Lung (tissue), 11 donors: ENCODE measurements at regions not wholly inside any gene's neighbourhood (a gene's known extent, or its start where the extent isn't known, plus 50 kb on each side); places are given as distances from the start of the nearest gene placed in this dataset.
"Not testable (repeated sequence)": the region's sequence is repeated elsewhere in the genome, so short reads cannot be mapped to it uniquely, and the experiment has no call there.

Experiments used
- ATAC-seq: fragments of 200-7000 bp; cut with Tn5 transposase; one replicate; pipeline ENCODE4 v1.9.1; 2020; ENCODE audit warnings: moderate number of reproducible peaks; ENCODE audit not compliant: insufficient read depth, low FRiP score
- DNase-seq, 3 donors: peaks; one replicate each; pipeline ENCODE4 v3.0.0-alpha.2; 2013 to 2017
- H3K27ac ChIP-seq, 2 donors: one replicate each; pipeline ENCODE4 v1.5.1; 2013; ENCODE audit warnings: mild to moderate bottlenecking in 2 of 2, moderate library complexity in 2 of 2, control low read depth in 1 of 2, inconsistent platforms in 1 of 2, low read depth in 1 of 2, low read length in 1 of 2
- H3K27me3 ChIP-seq, 3 donors: one replicate each; pipeline ENCODE4 v1.5.1; 2013; ENCODE audit warnings: low read length in 2 of 3; ENCODE audit not compliant: control insufficient read depth in 3 of 3, insufficient read depth in 3 of 3
- H3K36me3 ChIP-seq, 4 donors: one replicate each; pipeline ENCODE4 v1.5.1; 2013; ENCODE audit warnings: low read length in 4 of 4, mild to moderate bottlenecking in 1 of 4, moderate library complexity in 1 of 4; ENCODE audit not compliant: control insufficient read depth in 4 of 4, insufficient read depth in 4 of 4
- H3K4me1 ChIP-seq, 5 donors: one replicate each; pipeline ENCODE4 v1.5.1; 2013; ENCODE audit warnings: low read length in 5 of 5, mild to moderate bottlenecking in 2 of 5, moderate library complexity in 1 of 5; ENCODE audit not compliant: control insufficient read depth in 5 of 5, insufficient read depth in 5 of 5
- H3K4me3 ChIP-seq: one replicate; pipeline ENCODE4 v1.5.1; 2013; ENCODE audit warnings: mild to moderate bottlenecking, control low read depth, moderate library complexity
- H3K9ac ChIP-seq, 2 donors: one replicate each; pipeline ENCODE4 v1.5.1; 2013; ENCODE audit warnings: low read length in 2 of 2, control low read depth in 1 of 2; ENCODE audit not compliant: insufficient read depth in 1 of 2
- H3K9me3 ChIP-seq, 4 donors: one replicate each; pipeline ENCODE4 v1.5.1; 2013; ENCODE audit warnings: low read length in 3 of 4, mild to moderate bottlenecking in 1 of 4, moderate library complexity in 1 of 4; ENCODE audit not compliant: control insufficient read depth in 4 of 4, insufficient read depth in 3 of 4
- WGBS, 2 donors: extraction: QIAGEN DNeasy Blood & Tissue Kit; methylation state at CpG; one replicate each; pipeline ENCODE4 v1.1.7; 2013; 5-methylcytosine and 5-hydroxymethylcytosine counted together
- TF ChIP-seq, protein P1 (sequence below): IDR thresholded peaks from 2 replicates; pipeline ENCODE4 v1.5.1; 2012; ENCODE audit warnings: mild to moderate bottlenecking; ENCODE audit errors: control extremely low read depth, extremely low read depth
- donor health status: control.
- donor health status: control.
- donor health status: Bipolar disorder and iron deficiency.
- donor health status: healthy.
- donor health status: DM: yes; HTN: yes; CAD: no.

DNA sequence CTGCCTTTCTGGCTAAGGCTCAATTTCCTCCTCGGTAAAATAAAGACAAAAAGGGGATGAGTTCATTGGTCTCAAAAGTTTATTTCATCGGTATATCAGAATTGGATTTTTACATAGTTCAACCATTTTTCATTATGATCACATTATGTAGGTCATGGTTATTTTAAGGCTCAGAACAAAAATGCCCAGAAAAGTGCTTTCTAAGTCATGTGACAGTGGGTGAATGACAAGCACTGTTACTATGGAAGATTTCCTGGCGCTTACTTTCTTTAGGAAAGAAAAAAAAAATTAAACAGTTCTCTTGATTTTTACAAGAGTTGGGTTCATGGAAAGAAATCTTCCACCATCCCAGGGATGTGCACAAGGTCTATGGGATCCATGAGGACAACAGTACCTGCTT lies 117.9 kb upstream of the CES5A start:
- no peak overlapping the region for H3K4me3 ChIP-seq
- H3K27ac ChIP-seq, result no peak overlapping the region
- no peaks in the 10 kb centered on the region for H3K4me1 ChIP-seq
- no peaks in the 10 kb centered on the region for H3K27me3 ChIP-seq
- no peaks in the 10 kb centered on the region for H3K36me3 ChIP-seq
- TF ChIP-seq, protein P1, sequence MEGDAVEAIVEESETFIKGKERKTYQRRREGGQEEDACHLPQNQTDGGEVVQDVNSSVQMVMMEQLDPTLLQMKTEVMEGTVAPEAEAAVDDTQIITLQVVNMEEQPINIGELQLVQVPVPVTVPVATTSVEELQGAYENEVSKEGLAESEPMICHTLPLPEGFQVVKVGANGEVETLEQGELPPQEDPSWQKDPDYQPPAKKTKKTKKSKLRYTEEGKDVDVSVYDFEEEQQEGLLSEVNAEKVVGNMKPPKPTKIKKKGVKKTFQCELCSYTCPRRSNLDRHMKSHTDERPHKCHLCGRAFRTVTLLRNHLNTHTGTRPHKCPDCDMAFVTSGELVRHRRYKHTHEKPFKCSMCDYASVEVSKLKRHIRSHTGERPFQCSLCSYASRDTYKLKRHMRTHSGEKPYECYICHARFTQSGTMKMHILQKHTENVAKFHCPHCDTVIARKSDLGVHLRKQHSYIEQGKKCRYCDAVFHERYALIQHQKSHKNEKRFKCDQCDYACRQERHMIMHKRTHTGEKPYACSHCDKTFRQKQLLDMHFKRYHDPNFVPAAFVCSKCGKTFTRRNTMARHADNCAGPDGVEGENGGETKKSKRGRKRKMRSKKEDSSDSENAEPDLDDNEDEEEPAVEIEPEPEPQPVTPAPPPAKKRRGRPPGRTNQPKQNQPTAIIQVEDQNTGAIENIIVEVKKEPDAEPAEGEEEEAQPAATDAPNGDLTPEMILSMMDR, result no peak
- no peak overlapping the region for H3K9ac ChIP-seq
- WGBS, 2 donors, result 91 to 96% methylated on average over 3 of the region's 3 CpGs
- peaks cover 0 to 5% (median 0%) of the 10 kb centered on the region in 4 donors for H3K9me3 ChIP-seq
- no peak for ATAC-seq
- no peak for DNase-seq

DNA sequence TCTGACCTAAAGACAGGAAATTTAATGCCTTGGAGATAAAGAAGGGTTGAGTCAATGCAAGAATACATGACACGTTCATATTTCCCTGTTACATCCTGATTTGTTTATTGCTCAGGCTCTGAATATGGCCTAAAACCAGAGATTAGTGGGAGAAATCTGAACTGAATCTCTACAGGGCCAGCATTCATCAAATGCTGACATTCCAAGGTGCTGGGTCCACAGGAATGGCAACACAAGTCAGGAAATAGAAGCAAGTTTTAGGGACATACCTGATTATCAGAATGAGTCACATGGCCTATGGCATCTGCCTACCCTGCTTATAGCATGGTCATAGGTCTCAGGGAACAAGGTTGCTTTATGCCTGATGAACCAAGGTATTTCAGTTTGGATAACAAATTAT lies 117.4 kb upstream of the CES5A start:
- H3K4me3 ChIP-seq, result no peak overlapping the region
- whole genome bisulfite sequencing, 2 donors, result 39 to 40% methylated on average over 1 of the region's 1 CpG
- TF ChIP-seq, protein P1, result no peak

DNA sequence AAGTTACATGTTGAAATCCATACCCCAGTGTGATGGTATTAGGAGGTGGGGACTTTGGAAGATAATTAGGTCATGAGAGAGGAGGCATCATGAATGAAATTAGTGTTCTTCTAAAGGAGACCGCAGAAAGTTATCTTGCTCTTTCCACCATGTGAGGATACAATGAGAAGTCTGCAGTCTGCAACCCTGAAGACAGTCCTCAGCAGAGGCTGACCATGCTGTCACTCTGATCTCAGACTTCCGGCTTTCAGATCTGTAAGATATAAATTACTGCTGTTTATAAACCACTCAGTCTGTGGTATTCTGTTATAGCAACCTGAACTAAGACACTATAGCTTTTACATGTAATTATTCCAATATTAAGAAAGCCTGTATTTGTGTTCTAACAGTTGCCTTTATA lies 116.7 kb upstream of the CES5A start:
- H3K27ac ChIP-seq, result no peak overlapping the region
- peaks cover 0 to 5% (median 0%) of the 10 kb centered on the region in 4 donors for H3K9me3 ChIP-seq
- H3K27me3 ChIP-seq, result no peaks in the 10 kb centered on the region
- no peak overlapping the region for H3K9ac ChIP-seq
- no peaks in the 10 kb centered on the region for H3K4me1 ChIP-seq
- TF ChIP-seq, protein P1, result no peak
- WGBS, 2 donors, result 63 to 78% methylated on average over 2 of the region's 2 CpGs
- no peaks in the 10 kb centered on the region for H3K36me3 ChIP-seq
- ATAC-seq, result no peak
- no peak overlapping the region for H3K4me3 ChIP-seq
- no peak for DNase-seq

More for the DNA sequence above, 117.4 kb upstream of the CES5A start:
- no peak for ATAC-seq
- H3K4me1 ChIP-seq, result no peaks in the 10 kb centered on the region
- no peak for DNase-seq
- peaks cover 0 to 5% (median 0%) of the 10 kb centered on the region in 4 donors for H3K9me3 ChIP-seq
- no peak overlapping the region for H3K9ac ChIP-seq
- no peaks in the 10 kb centered on the region for H3K27me3 ChIP-seq
- H3K36me3 ChIP-seq, result no peaks in the 10 kb centered on the region
- no peak overlapping the region for H3K27ac ChIP-seq

DNA sequence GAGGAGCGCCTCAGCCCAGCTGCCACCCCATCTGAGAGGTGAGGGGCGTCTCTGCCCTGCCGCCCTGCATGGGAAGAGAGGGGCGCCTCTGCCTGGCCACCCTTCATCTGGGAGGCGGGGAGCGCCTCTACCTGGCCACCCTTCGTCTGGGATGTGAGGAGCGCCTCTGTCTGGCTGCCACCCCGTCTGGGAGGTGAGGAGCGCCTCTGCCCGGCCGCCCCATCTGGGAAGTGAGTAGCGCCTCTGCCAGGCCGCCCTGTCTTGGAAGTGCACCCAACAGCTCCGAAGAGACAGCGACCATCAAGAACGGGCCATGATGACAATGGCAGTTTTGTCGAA lies 114.4 kb upstream of the CES5A start:
- no peaks in the 10 kb centered on the region for H3K36me3 ChIP-seq
- 94 to 96% methylated on average over 17 to 18 of the region's 18 CpGs for WGBS, 2 donors
- no peak overlapping the region for H3K4me3 ChIP-seq
- no peaks in the 10 kb centered on the region for H3K4me1 ChIP-seq
- H3K27me3 ChIP-seq, result no peaks in the 10 kb centered on the region
- TF ChIP-seq, protein P1, result no peak
- ATAC-seq, result no peak
- H3K9ac ChIP-seq, result no peak overlapping the region
- no peak overlapping the region for H3K27ac ChIP-seq
- H3K9me3 ChIP-seq, result peaks cover 0 to 5% (median 0%) of the 10 kb centered on the region in 4 donors
- DNase-seq, result no peak

DNA sequence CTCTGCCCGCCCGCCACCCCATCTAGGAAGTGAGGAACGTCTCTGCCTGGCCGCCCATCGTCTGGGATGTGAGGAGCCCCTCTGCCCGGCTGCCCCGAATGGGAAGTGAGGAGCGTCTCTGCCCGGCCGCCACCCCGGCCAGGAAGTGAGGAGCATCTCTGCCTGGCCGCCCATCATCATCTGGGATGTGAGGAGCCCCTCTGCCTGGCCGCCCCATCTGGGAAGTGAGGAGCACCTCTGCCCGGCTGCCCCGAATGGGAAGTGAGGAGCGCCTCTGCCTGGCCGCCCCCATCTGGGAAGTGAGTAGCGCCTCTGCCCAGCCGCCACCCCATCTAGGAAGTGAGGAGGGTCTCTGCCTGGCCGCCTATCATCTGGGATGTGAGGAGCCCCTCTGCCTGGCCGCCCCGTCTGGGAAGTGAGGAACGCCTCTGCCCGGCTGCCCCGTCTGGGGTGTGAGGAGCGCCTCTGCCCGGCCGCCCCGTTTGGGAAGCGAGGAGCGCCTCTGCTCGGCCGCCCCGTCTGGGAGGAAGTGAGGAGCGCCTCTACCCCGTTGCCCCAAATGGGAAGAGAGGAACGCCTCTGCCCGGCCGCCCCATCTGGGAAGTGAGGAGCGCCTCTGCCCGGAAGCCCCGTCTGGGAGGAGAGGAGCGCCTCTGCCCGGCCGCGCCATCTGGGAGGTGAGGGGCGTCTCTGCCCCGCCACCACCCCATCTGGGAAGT lies 113.8 kb upstream of the CES5A start:
- not testable (repeated sequence) for H3K4me1 ChIP-seq, H3K27me3 ChIP-seq, ATAC-seq, H3K27ac ChIP-seq, H3K9me3 ChIP-seq, H3K4me3 ChIP-seq, DNase-seq, H3K36me3 ChIP-seq, H3K9ac ChIP-seq
- 94% methylated on average over 48 of the region's 48 CpGs for WGBS, 2 donors
